Hepatocyte (in vitro differentiated cells): ENCODE measurements at regions not wholly inside any gene's neighbourhood (a gene's known extent, or its start where the extent isn't known, plus 50 kb on each side); places are given as distances from the start of the nearest gene placed in this dataset.
"Not testable (repeated sequence)": the region's sequence is repeated elsewhere in the genome, so short reads cannot be mapped to it uniquely, and the experiment has no call there.

Source experiments
- DNase-seq: peaks from one replicate; pipeline ENCODE4 v3.0.0-alpha.2; 2016; ENCODE audit warnings: low spot score
- H2AFZ ChIP-seq: fragments of 200-600 bp; sonication (generic); 2 replicates; pipeline ENCODE4 v1.6.0; 2016; ENCODE audit warnings: antibody characterized with exemption, mild to moderate bottlenecking
- H3K27ac ChIP-seq: fragments of 200-600 bp; sonication (generic); 2 replicates; pipeline ENCODE4 v1.5.1; 2016; ENCODE audit warnings: mild to moderate bottlenecking
- H3K27me3 ChIP-seq: fragments of 200-600 bp; sonication (generic); 2 replicates; pipeline ENCODE4 v1.6.1; 2016
- H3K36me3 ChIP-seq: fragments of 200-600 bp; sonication (generic); replicated peaks from 2 replicates; pipeline ENCODE4 v1.5.1; 2016; ENCODE audit warnings: low read depth; ENCODE audit not compliant: insufficient read depth
- H3K4me1 ChIP-seq: fragments of 200-600 bp; sonication (generic); 2 replicates; pipeline ENCODE4 v1.5.1; 2016; ENCODE audit warnings: mild to moderate bottlenecking, moderate library complexity; ENCODE audit not compliant: insufficient read depth
- H3K4me2 ChIP-seq: fragments of 200-600 bp; sonication (generic); 2 replicates; pipeline ENCODE4 v1.6.0; 2016
- H3K4me3 ChIP-seq: fragments of 200-600 bp; sonication (generic); 2 replicates; pipeline ENCODE4 v1.5.1; 2016; ENCODE audit warnings: mild to moderate bottlenecking
- H3K79me2 ChIP-seq: fragments of 200-600 bp; sonication (generic); 2 replicates; pipeline ENCODE4 v1.6.0; 2017; ENCODE audit warnings: mild to moderate bottlenecking
- H3K9me2 ChIP-seq: fragments of 200-600 bp; sonication (generic); replicated peaks from 2 replicates; pipeline ENCODE4 v1.6.0; 2017; ENCODE audit warnings: mild to moderate bottlenecking; ENCODE audit not compliant: insufficient read depth
- H3K9me3 ChIP-seq: fragments of 200-600 bp; sonication (generic); 2 replicates; pipeline ENCODE4 v1.5.1; 2016; ENCODE audit warnings: low read depth, mild to moderate bottlenecking
- H4K20me1 ChIP-seq: fragments of 200-600 bp; sonication (generic); 2 replicates; pipeline ENCODE4 v1.6.0; 2016; ENCODE audit warnings: mild to moderate bottlenecking; ENCODE audit not compliant: insufficient read depth, poor library complexity, severe bottlenecking
- EZH2 ChIP-seq: fragments of 200-600 bp; sonication (generic); IDR thresholded peaks from 2 replicates; pipeline ENCODE4 v1.6.1; 2016; ENCODE audit warnings: antibody characterized with exemption, mild to moderate bottlenecking, borderline replicate concordance
- EZH2phosphoT487 ChIP-seq: fragments of 200-600 bp; sonication (generic); IDR thresholded peaks from one replicate; pipeline ENCODE4 v1.6.1; 2018; ENCODE audit warnings: antibody characterized with exemption, mild to moderate bottlenecking, low read depth, moderate library complexity; ENCODE audit not compliant: unreplicated experiment, severe bottlenecking
- WGBS: methylation state at CpG from one replicate; pipeline ENCODE4 v1.1.6; 2016; ENCODE audit warnings: low lambda C conversion rate; ENCODE audit errors: missing lambda C conversion rate; 5-methylcytosine and 5-hydroxymethylcytosine counted together
- TF ChIP-seq, protein P1 (sequence below): fragments of 200-600 bp; sonication (generic); IDR thresholded peaks from 2 replicates; pipeline ENCODE4 v1.5.1; 2016; ENCODE audit warnings: antibody characterized with exemption, mild to moderate bottlenecking; ENCODE audit not compliant: poor library complexity

DNA sequence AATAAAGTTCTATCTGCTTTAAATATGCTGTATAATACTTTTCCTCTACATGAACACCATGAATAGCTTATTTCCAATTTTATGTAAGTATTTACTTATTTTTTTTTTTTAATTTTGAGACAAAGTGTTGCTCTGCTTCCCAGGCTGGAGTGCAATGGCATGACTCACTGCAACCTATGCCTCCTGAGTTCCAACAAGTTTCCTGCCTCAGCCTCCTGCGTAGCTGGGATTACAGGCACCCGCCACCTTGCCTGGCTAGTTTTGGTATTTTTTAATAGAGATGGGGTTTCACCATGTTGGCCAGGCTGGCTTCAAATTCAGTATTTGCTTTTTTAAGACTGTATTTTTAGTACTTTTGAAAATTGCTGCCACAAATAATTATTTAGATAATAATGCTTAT lies 1365.9 kb downstream of the GRIK2 start:
- Histone ChIP-seq H3K4me3 (no peak overlapping the region), H3K9me2 (no peaks in the 10 kb centered on the region), H4K20me1 (no peaks in the 10 kb centered on the region), H3K4me2 (no peak overlapping the region), H3K27me3 (no peaks in the 10 kb centered on the region), H3K36me3 (no peaks in the 10 kb centered on the region), H3K4me1 (no peaks in the 10 kb centered on the region), H3K27ac (no peak overlapping the region), H3K9me3 (no peaks in the 10 kb centered on the region), H3K79me2 (no peaks in the 10 kb centered on the region), H2AFZ (no peak overlapping the region)
- TF ChIP-seq, protein P1, sequence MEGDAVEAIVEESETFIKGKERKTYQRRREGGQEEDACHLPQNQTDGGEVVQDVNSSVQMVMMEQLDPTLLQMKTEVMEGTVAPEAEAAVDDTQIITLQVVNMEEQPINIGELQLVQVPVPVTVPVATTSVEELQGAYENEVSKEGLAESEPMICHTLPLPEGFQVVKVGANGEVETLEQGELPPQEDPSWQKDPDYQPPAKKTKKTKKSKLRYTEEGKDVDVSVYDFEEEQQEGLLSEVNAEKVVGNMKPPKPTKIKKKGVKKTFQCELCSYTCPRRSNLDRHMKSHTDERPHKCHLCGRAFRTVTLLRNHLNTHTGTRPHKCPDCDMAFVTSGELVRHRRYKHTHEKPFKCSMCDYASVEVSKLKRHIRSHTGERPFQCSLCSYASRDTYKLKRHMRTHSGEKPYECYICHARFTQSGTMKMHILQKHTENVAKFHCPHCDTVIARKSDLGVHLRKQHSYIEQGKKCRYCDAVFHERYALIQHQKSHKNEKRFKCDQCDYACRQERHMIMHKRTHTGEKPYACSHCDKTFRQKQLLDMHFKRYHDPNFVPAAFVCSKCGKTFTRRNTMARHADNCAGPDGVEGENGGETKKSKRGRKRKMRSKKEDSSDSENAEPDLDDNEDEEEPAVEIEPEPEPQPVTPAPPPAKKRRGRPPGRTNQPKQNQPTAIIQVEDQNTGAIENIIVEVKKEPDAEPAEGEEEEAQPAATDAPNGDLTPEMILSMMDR: no peak
- TF ChIP-seq EZH2phosphoT487 (no peak), EZH2 (no peak)
- 90% methylated on average over 2 of the region's 2 CpGs for WGBS
- no peak for DNase-seq

DNA sequence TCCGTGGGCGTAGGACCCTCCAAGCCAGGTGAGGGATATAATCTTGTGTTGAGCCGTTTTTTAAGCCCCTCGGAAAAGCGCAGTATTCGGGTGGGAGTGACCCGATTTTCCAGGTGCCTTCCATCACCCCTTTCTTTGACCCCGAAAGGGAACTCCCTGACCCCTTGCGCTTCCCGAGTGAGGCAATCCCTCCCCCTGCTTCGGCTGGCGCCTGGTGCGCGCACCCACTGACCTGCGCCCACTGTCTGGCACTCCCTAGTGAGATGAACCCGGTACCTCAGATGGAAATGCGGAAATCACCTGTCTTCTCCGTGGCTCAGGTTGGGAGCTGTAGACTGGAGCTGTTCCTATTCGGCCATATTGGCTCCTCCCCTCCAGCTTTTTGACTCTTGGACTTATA lies 1365.0 kb downstream of the GRIK2 start:
- not testable (repeated sequence) for H3K4me3 ChIP-seq, H3K4me2 ChIP-seq, H3K36me3 ChIP-seq, H3K4me1 ChIP-seq, H2AFZ ChIP-seq, H3K27ac ChIP-seq, H3K79me2 ChIP-seq, H4K20me1 ChIP-seq, H3K9me3 ChIP-seq, DNase-seq, H3K27me3 ChIP-seq, H3K9me2 ChIP-seq
- WGBS: 94% methylated on average over 19 of the region's 19 CpGs

DNA sequence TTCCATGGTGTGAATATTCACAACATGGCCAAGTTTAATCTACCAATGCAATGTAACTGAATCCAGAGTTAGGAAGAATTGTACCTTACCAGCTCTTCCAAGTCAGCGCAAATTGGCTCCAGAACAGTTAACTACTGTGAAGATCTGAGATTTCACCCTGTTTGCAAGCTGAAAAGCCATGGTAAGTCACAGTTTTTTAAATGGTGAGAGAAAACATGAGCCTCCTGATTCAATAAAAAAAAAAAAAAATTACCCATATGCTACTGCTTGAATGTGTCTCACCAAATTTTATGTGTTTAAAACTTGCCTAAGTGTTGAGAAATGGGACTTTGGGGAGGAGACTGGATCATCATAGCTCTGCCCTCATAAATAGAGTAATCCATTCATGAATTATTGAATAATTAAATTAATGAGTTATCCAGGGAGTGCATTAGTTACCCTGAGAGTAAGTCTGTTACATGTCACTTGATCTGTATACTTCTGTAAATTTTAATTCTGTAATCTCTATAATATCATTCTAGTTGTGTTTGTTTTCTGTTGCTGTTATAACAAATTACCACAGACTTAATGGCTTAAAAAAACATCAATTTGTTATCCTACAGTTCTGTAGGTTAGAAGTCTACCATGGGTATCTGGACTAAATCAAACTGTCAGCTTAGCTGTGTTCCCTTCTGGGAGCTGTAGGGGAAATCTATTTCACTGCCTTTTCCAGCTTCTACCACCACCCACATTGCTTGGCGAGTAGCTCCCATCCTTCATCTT lies 1355.9 kb downstream of the GRIK2 start:
- Histone ChIP-seq H3K4me2 (no peak overlapping the region), H3K4me3 (no peak overlapping the region), H3K79me2 (no peaks in the 10 kb centered on the region), H3K27ac (no peak overlapping the region), H3K27me3 (no peaks in the 10 kb centered on the region), H3K36me3 (no peaks in the 10 kb centered on the region), H3K4me1 (no peaks in the 10 kb centered on the region), H3K9me3 (no peaks in the 10 kb centered on the region), H2AFZ (no peak overlapping the region), H4K20me1 (no peaks in the 10 kb centered on the region), H3K9me2 (no peaks in the 10 kb centered on the region)
- 72% methylated on average over 2 of the region's 2 CpGs for WGBS
- TF ChIP-seq EZH2: no peak
- DNase-seq: no peak

DNA sequence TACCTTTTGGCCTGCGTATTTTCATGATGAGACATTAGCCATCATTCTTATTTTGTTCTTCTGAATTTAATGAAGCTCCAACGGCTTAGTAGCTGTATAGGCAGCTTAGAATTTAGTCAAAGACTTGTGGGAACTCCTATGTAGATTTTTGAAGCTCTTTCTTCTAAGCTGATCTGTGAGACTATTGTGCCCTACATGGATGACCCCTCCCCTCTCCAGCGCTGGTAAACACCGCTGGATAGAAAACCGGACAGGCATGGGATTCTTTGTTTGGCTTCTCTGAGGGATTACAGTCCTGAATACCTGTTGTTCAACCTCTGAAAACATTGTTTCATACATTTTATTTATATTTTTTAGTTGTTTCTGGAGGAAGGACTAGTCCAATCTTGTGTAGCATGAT lies 1353.4 kb downstream of the GRIK2 start:
- H3K27me3 ChIP-seq: no peaks in the 10 kb centered on the region
- no peaks in the 10 kb centered on the region for H3K9me2 ChIP-seq
- no peak overlapping the region for H3K4me3 ChIP-seq
- no peaks in the 10 kb centered on the region for H3K36me3 ChIP-seq
- TF ChIP-seq, protein P1: no peak
- TF ChIP-seq EZH2phosphoT487 (no peak), EZH2 (no peak)
- H3K9me3 ChIP-seq: no peaks in the 10 kb centered on the region
- 84% methylated on average over 5 of the region's 5 CpGs for WGBS
- no peak overlapping the region for H2AFZ ChIP-seq
- no peak overlapping the region for H3K4me2 ChIP-seq
- H4K20me1 ChIP-seq: no peaks in the 10 kb centered on the region
- no peaks in the 10 kb centered on the region for H3K4me1 ChIP-seq
- no peak overlapping the region for H3K27ac ChIP-seq
- H3K79me2 ChIP-seq: no peaks in the 10 kb centered on the region
- no peak for DNase-seq
